Activated CD4-positive, alpha-beta T cell treated with anti-CD3 and anti-CD28 coated beads, Interleukin-2, amount 50 U/mL, for 24 hours (primary cell): ENCODE measurements at regions not wholly inside any gene's neighbourhood (a gene's known extent, or its start where the extent isn't known, plus 50 kb on each side); places are given as distances from the start of the nearest gene placed in this dataset.

Experiments used
- DNase-seq, 2 donors: peaks; one replicate each; pipeline ENCODE4 v3.0.0-alpha.2; 2020; ENCODE audit warnings: low read depth in 1 of 2, low spot score in 1 of 2

- no peak for DNase-seq
Observed at GRCh38 chrX:46305431-46305830, 239.8 kb downstream of the ZNF674 start.

GRCh38 chrX:46301903-46302302 lies 243.3 kb downstream of the ZNF674 start:
- no peak for DNase-seq

GRCh38 chrX:46298821-46299220 lies 246.4 kb downstream of the ZNF674 start:
- DNase-seq, result no peak

GRCh38 chrX:46295963-46296362 lies 249.3 kb downstream of the ZNF674 start:
- no peak for DNase-seq

GRCh38 chrX:46294234-46294633 lies 251.0 kb downstream of the ZNF674 start:
- no peak for DNase-seq

GRCh38 chrX:46279925-46280313 lies 265.3 kb downstream of the ZNF674 start:
- no peak for DNase-seq

- no peak for DNase-seq
Observed at GRCh38 chrX:46279214-46279924, 265.9 kb downstream of the ZNF674 start.

GRCh38 chrX:46278572-46278971 lies 266.6 kb downstream of the ZNF674 start:
- DNase-seq, result no peak

GRCh38 chrX:46268412-46268811 lies 276.8 kb downstream of the ZNF674 start:
- DNase-seq, result no peak

- no peak for DNase-seq
Observed at GRCh38 chrX:46263494-46263893, 281.7 kb downstream of the ZNF674 start.

- no peak for DNase-seq
Observed at GRCh38 chrX:46262304-46262703, 282.9 kb downstream of the ZNF674 start.

- DNase-seq, result no peak
Observed at GRCh38 chrX:46260499-46260898, 284.7 kb downstream of the ZNF674 start.

GRCh38 chrX:46258356-46258755 lies 286.9 kb downstream of the ZNF674 start:
- no peak for DNase-seq

GRCh38 chrX:46257451-46257879 lies 287.8 kb downstream of the ZNF674 start:
- DNase-seq, result no peak

- DNase-seq, result no peak
Observed at GRCh38 chrX:46256875-46257274, 288.3 kb downstream of the ZNF674 start.

- no peak for DNase-seq
Observed at GRCh38 chrX:46255046-46255445, 290.2 kb downstream of the ZNF674 start.

GRCh38 chrX:46254641-46255040 lies 290.6 kb downstream of the ZNF674 start:
- DNase-seq, result no peak

GRCh38 chrX:46251755-46252154 lies 293.5 kb downstream of the ZNF674 start:
- no peak for DNase-seq

- no peak for DNase-seq
Observed at GRCh38 chrX:46250151-46250550, 295.1 kb downstream of the ZNF674 start.

GRCh38 chrX:46247456-46247855 lies 297.8 kb downstream of the ZNF674 start:
- no peak for DNase-seq

GRCh38 chrX:46244451-46244850 lies 300.8 kb downstream of the ZNF674 start:
- no peak for DNase-seq

- DNase-seq, result no peak
Observed at GRCh38 chrX:46236411-46236810, 308.8 kb downstream of the ZNF674 start.

GRCh38 chrX:46235778-46236177 lies 309.4 kb downstream of the ZNF674 start:
- DNase-seq, result no peak
